GM13976 (cell line): ENCODE measurements at regions not wholly inside any gene's neighbourhood (a gene's known extent, or its start where the extent isn't known, plus 50 kb on each side); places are given as distances from the start of the nearest gene placed in this dataset.

Source experiments
- DNase-seq: peaks from one replicate; pipeline ENCODE4 v3.0.0; 2012; ENCODE audit warnings: low spot score
- in situ Hi-C: fragments of 300-500 bp; cut with MboI; formaldehyde crosslinking; loops from one replicate; pipeline ENCODE4 v1.12.0; 2022; ENCODE audit warnings: low sequenced_read_pairs, mixed read lengths, inconsistent platforms; ENCODE audit not compliant: unreplicated experiment
- TF ChIP-seq, protein P1 (sequence below): IDR thresholded peaks from 2 replicates; pipeline ENCODE4 v1.5.1; 2012; ENCODE audit warnings: borderline replicate concordance, mild to moderate bottlenecking; ENCODE audit not compliant: insufficient read depth; ENCODE audit errors: extremely low read depth, missing control alignments, control extremely low read depth

DNA sequence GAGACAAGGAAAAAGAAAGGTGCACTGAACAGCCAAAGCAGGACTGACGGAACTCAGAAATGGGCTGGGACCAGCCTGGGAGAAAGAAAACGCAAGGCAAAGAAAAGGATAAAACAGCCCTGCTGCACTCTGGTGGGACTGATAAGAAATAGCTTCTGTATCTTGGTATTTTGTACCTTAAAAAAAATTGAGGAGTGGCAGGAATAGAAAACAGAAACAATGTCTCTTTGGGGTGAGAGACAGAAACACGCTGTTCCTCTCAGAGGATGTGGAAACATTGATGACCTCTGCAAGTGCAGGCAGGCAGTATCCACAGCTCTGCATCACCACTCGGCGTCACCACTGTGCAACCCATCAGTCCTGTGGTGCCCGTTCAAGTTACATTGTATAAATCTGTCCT, 152.5 kb upstream of the SPRY1 start:
- DNase-seq: no peak

DNA sequence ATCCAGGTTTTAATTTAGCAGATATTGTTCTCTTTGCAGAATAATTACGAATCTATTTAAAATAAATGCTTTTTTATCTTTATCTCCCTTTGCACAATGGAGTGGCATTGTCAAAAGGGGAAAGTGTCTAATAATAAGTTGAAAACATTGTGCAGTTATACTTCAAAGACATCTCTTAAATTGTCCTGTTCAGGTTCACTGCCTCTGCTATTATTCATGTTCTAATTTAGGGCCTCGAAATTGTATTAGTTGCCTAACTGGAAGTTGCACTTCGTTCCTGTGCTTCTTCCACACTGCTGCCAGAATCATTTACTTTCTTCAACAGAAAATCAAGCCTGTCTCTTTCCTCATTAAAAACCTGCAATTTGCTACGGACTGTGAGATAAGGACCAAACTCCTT, 150.5 kb upstream of the SPRY1 start:
- no peak for DNase-seq
- TF ChIP-seq, protein P1, sequence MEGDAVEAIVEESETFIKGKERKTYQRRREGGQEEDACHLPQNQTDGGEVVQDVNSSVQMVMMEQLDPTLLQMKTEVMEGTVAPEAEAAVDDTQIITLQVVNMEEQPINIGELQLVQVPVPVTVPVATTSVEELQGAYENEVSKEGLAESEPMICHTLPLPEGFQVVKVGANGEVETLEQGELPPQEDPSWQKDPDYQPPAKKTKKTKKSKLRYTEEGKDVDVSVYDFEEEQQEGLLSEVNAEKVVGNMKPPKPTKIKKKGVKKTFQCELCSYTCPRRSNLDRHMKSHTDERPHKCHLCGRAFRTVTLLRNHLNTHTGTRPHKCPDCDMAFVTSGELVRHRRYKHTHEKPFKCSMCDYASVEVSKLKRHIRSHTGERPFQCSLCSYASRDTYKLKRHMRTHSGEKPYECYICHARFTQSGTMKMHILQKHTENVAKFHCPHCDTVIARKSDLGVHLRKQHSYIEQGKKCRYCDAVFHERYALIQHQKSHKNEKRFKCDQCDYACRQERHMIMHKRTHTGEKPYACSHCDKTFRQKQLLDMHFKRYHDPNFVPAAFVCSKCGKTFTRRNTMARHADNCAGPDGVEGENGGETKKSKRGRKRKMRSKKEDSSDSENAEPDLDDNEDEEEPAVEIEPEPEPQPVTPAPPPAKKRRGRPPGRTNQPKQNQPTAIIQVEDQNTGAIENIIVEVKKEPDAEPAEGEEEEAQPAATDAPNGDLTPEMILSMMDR: no peak
- in situ Hi-C loops: no loop called here

More for the DNA sequence above, 152.5 kb upstream of the SPRY1 start:
- in situ Hi-C loops: no loop called here
- TF ChIP-seq, protein P1: no peak

DNA sequence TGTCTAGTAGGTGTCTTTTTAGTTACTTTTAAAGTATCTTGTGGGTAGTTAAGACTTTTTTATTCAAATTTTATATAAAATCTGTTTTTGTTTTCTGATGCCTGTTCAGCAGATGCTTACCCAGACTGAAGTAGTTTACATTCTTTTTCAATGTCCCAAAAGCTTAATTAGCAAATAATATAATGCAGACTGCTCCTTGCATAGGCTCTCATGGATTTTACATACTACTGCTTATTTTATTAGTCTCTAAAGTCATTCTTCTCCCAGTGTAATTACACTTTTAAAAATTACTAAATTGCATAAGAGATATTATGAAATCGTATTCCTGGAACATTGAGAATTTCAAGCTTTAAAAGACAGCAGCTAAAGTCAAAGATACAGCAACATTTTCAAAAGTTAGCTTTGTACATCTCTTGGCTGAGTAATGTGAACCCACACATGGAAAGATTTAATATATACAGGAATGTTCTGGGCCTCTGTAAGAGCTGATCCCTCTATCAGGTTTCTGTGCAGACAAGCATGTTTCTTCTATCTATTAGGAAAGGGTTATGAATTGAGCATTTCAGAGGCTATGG, 148.4 kb upstream of the SPRY1 start:
- in situ Hi-C loops: no loop called here
- DNase-seq: no peak
- TF ChIP-seq, protein P1: no peak

DNA sequence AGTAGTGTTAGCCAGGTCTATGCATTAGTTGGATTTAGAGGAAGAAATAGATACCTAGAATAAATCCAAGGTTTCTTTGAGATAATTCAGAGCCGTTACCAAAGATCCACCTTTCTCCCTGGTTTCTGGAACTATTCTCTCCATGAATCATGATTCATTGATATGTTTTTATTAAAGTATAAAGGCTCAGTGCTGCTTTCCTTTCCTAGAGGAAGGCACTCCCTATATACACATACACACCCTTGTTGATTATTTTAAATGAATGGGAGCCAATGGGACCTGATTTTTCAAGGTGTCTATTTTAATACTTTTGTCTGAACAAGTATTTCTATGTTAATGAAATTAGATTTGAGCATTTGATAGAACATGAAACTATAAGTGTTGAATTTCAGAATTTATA, 146.8 kb upstream of the SPRY1 start:
- TF ChIP-seq, protein P1: no peak
- in situ Hi-C loops: no loop called here
- no peak for DNase-seq

DNA sequence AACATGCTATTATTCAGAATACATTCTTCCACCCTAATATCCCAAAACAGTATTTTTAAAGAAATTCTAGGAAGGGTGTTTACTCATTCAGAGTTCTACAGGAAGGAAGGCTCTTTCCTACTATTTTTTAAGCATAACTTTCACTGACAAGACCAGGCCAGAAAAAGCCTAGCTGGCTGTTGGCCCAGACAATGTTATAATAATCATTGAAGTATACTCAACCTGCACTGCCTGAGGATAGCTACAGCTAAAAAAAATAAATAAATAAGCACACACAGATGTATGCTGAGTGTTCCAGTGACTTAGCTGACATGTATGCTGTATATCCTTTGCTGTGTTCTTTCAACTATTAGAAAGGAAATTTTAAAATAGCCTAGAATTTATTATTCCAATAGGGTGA, 145.8 kb upstream of the SPRY1 start:
- TF ChIP-seq, protein P1: no peak
- in situ Hi-C loops: no loop called here
- DNase-seq: no peak

DNA sequence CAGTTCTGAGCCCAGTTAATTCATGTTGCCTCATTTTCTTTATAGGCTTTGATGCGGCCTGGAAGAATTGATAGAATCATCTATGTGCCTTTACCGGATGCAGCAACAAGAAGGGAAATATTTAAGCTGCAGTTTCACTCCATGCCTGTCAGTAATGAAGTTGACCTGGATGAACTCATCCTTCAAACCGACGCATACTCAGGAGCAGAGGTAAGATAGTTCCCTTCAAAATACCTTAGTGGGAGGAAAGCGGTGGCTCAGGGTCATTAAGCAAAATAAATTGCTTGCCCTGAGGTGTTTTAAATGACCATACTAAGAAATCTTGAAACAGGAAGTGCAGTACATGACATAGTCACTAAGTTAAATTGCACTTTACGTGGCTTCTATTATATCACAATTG, 140.6 kb upstream of the SPRY1 start:
- TF ChIP-seq, protein P1: no peak
- no peak for DNase-seq
- in situ Hi-C loops: no loop called here
